Loucy (cell line): ENCODE measurements at regions not wholly inside any gene's neighbourhood (a gene's known extent, or its start where the extent isn't known, plus 50 kb on each side); places are given as distances from the start of the nearest gene placed in this dataset.

Experiments
- EZH2phosphoT487 ChIP-seq: fragments of 200-600 bp; IDR thresholded peaks from 2 replicates; pipeline ENCODE4 v1.6.1; 2018; ENCODE audit warnings: antibody characterized with exemption, mild to moderate bottlenecking, moderate library complexity, borderline replicate concordance
- TF ChIP-seq, protein P1 (sequence below): fragments of 200-600 bp; sonication (generic); conservative IDR thresholded peaks from 2 replicates; pipeline ENCODE4 v1.5.1; 2014; ENCODE audit warnings: mild to moderate bottlenecking, antibody characterized with exemption, low read length

GRCh38 chr1:58244872-58245271 lies 301.7 kb downstream of the OMA1 start:
- TF ChIP-seq, protein P1, sequence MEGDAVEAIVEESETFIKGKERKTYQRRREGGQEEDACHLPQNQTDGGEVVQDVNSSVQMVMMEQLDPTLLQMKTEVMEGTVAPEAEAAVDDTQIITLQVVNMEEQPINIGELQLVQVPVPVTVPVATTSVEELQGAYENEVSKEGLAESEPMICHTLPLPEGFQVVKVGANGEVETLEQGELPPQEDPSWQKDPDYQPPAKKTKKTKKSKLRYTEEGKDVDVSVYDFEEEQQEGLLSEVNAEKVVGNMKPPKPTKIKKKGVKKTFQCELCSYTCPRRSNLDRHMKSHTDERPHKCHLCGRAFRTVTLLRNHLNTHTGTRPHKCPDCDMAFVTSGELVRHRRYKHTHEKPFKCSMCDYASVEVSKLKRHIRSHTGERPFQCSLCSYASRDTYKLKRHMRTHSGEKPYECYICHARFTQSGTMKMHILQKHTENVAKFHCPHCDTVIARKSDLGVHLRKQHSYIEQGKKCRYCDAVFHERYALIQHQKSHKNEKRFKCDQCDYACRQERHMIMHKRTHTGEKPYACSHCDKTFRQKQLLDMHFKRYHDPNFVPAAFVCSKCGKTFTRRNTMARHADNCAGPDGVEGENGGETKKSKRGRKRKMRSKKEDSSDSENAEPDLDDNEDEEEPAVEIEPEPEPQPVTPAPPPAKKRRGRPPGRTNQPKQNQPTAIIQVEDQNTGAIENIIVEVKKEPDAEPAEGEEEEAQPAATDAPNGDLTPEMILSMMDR: no peak
- TF ChIP-seq EZH2phosphoT487: no peak
